DMS79 treated with DMSO at 0.1 percent for 48 hours (cell line): ENCODE measurements at regions not wholly inside any gene's neighbourhood (a gene's known extent, or its start where the extent isn't known, plus 50 kb on each side); places are given as distances from the start of the nearest gene placed in this dataset.

Experiments used
- DNase-seq: peaks from one replicate; lab custom pipeline; 2025; lab: John Stamatoyannopoulos, UW

DNA sequence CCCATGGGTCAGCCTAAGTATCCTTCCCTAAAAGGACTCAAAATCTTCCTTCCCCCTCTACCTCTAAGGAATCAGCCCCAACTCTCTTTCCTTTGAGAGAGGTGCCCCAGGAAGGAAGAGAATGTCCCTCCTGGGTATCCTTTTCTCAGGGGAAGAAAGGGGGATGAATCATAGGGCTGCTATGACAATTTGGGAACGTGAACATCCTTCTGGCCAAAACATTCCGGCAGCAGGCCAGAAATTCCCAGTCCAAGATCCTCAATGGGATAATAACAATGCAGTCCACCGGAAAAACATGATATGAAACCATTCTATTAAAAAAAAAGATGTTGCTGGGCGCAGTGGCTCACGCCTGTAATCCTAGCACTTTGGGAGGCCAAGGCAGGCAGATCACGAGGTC lies 50.8 kb upstream of the CACNA2D3 start:
- DNase-seq, result no peak

DNA sequence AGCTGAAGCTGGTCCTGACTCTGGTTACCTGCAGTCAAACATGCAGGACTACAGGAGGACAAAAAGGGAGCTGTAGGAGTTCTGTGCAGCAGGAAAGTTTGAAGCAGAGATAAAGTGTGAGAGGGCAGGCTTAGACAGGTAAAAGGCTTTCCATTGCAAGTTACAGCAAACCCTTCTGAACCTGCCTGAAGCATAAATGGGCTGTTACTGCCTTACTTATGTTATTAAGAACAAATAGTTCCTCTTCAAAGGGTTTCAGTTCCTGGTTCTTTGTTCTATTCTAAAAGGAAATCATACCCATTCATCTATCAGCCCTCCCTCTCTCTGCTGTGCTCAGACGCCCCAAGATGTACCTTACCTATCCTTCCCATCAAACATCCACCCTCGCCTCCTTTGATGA lies 52.4 kb upstream of the CACNA2D3 start:
- no peak for DNase-seq

DNA sequence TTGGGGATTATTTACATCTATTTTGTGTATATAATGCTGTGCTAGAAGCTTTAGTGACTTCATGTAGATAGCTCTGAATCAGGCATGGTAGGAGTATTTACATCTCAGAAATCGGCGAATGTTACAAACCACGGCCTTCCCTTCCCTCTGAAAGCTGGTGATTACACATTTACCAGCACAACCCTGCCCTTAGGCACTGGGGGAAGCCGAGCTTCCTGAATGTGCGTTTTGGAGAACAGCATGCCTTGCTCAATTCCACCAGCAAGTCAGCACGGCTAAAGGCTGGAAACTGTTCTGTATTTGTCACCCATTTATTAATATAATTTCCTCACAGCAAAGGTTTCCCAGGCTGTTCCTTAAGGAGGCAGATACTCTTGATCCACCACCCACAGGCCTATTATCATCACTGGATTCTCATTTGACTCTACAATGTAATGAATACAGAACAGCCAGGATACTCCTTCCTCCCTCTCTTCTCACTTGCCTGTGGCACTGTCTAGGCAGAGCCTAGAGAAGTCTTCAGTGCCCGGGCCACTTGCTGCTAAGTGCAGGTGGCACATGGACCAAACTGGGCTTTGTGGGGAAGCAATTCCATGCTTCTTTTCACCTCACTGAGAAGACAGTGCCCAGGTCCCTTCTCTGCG lies 55.2 kb upstream of the CACNA2D3 start:
- DNase-seq, result no peak

DNA sequence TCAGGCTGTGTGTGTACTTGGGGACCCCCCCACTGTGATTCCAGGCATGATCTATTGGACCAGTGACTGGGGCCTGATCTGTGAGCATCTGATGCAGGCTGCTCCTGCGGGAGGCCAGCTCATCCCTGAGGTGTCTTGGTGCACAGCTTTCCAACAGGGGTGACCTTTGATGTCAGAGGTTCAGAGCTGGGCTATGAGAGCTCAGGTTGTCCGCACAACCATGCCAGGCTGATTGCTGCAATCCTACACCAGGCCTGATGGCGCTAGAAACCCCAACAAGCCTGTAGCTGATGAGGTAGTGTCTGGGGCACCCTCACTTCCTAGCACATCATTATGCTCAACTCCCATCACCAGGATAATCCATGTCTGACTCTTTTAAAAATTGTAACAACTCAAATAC lies 56.1 kb upstream of the CACNA2D3 start:
- DNase-seq, result no peak

DNA sequence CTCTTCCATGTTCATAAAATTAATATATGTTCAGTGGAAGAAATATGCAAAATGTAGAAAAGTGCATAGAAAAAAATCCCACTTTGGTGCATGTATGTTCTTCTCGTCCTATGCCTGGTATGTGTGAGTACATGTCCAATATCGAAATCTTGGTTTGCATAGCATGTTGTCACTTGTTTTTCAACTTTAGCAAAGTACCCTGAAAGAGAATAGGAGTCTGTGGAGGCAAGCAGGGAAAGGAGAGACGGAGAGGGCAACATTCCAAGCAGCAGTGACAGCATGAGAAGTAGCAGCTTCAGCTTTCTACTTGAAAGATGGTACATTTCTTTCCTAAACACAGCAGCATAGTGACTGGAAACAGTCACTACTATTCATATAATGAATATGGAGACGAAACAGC lies 56.8 kb upstream of the CACNA2D3 start:
- no peak for DNase-seq

DNA sequence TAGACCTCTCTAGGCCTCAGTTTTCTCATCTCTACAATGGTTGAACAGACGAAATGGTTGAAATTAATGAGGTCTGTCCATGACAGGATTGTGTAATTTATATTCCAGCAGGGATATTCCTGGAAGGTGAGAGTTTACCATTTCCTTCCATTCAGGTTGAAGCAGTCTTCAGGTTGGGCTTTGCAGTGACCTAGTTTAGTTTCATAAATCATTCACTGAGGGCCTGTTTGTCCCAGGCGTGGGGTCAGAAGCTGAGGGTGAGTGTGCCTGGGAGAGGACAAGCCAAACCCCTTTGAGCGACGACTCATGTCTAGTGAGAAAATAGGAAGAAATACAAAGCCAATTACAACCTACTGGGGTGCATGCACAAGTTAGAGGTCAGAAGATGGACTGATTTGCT lies 57.2 kb upstream of the CACNA2D3 start:
- no peak for DNase-seq

DNA sequence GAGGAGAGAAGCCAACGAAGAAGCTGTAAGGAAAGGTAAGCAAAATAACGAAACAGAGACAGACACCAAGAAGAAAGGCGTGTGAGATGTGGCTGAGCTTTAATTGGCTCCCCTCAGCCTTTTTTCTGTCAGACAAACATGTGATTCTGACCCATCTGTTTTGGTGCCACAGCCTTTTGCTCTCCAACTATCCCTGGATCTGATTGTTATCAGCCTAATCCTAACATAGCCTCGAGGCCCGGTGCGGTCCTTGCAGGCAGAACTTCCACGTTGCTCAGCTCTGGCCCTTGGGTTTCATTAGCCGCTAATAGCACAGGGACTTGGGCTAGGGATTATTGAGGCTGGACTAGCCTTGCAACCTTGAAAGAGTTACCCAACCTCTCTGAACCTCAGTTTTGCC lies 57.9 kb upstream of the CACNA2D3 start:
- DNase-seq, result no peak

DNA sequence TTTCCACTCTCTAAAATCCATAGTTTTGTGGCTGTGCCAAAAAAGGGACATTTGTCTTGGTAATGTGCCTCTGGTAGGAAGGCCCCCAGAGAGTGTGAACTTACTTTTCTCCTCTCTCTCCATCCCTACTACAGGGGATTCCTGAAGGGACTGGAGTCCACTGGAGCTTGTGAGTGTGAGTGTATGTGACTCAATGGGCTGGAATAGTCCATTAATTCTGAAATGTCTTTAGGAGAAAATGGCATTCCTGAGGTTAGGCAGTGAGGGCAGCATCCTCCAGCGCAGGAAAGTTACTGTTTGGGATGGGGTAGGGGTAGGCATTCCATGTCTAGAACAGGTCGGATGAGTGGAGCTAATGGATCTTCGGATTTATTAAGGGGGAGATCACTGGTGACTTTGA lies 59.8 kb upstream of the CACNA2D3 start:
- DNase-seq, result no peak

DNA sequence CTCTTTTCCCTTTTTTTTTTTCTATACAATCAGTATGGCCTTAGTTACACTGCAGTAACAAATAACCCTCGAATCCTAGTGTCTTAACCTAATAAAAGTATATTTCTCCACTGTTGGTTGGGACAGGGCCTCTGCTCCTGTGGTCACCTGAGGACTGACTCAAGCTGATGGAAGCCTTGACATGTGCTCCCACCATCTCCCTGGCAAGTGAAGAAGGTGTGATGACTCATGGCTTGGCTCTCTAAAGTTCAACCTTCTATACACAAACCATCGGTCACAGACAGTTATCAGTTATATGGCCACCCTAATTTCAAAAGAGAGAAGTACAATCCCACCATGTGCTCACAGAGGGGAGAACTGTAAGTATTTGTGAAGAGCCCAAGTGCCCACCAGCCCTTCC lies 65.8 kb upstream of the CACNA2D3 start:
- no peak for DNase-seq

DNA sequence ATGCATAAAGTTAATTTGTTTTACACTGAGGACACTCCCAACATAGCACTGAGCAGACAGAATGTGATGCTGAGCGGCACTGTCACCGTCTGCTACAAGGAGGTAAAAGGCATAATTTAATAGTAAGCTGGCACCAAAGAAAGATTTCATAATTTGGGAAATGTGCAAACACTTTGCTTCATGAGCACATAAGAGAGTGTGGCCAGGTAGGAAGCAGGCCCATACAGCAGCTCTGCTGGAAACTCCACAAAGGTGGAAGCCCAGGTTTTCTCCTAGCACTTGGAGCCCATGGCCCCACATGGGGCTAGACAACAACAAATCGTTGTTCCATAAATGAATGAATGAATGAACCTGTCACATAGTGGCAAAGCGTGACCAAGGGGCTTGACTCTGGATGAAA lies 68.5 kb upstream of the CACNA2D3 start:
- no peak for DNase-seq

DNA sequence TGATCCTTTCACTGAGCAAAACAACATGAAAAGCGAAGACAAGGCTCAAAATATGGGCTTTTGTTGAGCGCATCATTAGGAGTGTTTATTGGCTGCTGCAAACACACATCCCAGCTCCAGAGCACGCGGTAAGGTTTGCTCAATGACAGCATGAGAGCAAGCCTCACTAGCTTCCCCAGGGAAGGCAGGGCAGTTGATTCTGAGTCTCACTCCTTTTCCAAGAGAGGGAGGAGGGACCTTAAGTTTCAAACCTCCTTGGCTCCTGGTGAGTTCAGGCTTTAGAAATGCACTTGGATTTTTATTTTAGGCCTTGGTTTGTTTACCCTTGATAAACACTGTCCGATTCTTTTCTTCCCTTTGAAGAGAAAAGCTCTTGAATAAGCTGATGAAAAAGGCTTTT lies 69.1 kb upstream of the CACNA2D3 start:
- no peak for DNase-seq

DNA sequence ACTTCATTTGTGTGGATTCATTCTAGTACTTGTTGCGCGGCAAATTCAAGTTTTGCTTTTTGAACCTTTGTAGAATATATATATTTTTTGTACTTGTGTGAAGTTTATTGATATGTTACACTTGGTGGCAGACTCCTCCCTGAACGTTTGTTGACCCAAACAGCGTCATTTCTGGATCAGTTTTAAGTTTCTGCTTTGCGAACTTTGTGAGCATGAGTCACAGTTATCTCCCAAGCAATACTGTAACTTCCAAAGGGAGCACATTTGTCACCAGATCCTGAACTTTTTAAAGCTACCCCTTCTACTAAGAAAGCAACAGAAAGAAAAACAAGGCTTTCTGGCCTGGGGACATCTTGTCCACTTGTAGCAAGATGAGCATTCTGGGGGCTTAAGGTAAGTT lies 74.8 kb upstream of the CACNA2D3 start:
- DNase-seq, result no peak

DNA sequence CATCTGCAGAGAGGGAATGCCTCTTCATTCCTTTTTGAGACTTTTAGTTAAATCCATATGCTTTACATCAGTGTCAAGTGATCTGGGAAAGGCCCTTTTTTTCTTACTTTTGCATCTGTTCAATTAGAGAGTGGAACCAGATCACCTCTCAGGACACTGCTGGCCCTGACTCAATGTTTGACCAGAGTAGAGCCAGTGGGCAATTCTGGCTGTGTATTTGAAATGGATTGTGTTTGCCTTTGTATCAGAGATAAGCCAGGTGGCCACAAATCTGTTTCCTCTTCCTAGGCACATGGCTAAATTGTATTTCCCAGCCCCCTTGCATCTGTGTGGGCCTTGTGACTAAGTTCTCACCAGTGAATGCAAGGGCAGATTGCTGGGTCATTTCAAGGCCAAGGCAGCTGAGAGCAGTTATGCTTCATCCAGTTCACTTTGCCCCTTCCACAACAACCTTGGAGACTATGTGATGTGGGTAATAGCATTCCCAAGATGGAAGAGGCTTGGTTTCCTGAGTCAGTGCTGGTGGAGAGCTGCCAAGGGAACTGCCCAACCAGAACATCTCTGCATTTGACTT lies 75.6 kb upstream of the CACNA2D3 start:
- DNase-seq, result no peak

DNA sequence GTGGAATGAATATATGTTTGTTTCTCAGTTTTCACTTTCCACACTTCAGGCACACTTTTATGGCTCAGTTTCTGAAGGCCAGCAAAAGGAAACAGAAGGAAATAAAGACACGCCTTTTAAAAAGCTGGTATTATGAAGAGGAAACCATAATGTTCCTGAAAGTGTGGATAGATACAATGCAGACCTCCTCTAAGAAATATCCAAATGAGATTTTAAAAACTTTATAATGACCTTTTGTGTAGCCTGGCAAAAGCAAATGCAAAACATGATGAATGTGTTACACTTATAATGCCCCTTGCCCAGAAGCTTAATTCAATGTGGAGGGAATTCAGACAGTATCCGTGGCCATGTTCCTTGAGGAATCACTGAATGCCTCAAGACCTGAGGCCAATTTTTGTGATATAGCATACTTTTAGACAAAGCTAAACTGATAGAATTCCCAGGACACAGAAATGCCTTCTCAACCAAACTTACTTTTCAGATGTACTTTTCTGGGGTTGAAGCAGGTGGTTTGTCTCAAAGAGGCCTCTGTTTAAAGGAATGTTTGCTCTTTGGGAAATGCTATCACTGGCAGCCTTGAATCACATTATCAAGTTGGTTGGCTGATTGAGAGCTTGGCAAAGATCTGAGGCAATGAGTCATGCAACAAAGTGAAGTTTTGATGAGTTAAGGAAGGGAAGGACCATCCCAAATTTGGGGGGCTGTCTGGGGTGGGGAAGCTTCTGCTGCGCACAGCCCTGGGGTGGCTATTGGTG lies 77.1 kb upstream of the CACNA2D3 start:
- DNase-seq, result no peak

DNA sequence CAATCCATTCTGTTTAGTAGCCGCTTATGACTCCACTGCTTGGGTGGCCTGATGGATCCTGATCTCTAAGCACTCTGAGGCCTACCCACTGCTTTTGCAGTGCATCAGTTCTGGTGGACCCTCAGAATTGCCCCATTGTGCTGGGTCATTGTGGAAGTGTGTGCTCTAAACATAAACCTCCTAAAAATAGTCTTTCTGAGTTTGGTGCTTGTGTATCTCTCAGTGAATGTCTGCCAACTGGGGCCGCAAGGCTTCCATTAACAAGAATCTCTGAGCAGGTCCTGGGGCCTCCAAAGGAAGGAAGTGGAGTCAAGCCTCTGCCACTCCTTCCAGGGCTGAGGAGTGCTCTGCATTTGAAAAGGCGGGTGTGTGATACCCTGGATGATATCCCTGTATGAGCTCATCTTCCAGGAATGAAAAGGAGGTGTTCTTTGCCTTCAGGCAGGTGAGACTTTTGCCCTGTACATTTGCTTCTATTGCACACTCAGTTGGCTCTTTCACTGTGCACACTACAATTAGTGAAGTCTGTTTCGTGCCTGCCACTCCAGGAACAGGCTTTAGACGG lies 80.0 kb upstream of the CACNA2D3 start:
- DNase-seq, result no peak

DNA sequence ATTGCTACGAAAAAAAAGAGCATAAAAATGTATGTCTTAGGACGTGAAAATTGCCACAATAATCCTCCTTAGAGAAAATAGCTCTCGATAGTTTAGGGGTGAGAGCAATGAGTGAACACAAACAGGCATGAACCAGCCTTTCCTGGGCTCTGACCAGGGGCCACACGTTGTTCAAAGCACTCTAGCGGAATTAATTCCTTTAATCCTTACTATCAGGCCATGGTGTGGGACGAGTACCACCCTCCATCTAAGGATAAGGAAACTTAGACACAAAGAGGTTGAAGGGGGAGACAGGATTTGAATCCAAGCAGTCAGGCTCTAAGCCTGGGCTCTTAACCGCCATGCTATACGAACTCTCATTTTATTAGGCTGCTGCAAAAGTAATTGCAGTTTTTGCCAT lies 81.9 kb upstream of the CACNA2D3 start:
- no peak for DNase-seq

DNA sequence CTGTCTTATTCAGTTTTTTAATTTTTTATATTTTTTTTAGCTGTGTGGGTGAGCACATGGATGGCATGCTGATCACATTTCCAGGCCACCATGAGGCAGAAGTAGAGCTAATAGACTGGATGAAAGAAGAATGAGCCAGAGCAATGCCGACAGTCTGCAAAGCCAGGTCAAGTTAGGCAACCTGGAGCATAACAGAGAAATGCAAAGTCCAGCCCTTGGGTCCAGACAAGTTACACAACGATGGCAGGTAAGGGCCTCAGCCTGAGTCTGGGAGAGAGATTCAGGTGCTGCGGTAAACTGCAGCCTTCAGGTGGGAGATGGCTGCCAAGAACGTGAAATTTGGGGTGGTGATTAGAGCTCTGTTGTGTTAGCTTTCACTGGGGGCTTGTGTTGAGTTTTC lies 84.0 kb upstream of the CACNA2D3 start:
- DNase-seq, result no peak

DNA sequence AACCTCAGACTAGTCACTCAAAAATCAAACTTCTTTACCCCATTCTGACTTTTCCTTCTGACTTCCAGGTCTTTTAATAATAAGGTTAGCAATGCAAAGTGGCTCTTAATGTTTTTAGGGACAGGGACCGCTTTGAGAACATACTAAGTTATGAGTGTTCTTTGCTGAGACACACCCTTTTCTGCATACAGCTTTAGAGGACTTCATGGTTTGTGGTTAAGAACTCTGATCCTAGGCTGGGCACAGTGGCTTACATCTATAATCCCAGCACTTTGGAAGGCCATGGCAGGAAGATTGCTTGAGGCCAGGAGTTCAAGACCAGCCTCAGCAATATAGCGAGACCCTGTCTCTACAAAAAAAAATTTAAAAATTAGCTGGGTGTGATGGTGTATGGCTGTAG lies 85.8 kb upstream of the CACNA2D3 start:
- DNase-seq, result no peak

DNA sequence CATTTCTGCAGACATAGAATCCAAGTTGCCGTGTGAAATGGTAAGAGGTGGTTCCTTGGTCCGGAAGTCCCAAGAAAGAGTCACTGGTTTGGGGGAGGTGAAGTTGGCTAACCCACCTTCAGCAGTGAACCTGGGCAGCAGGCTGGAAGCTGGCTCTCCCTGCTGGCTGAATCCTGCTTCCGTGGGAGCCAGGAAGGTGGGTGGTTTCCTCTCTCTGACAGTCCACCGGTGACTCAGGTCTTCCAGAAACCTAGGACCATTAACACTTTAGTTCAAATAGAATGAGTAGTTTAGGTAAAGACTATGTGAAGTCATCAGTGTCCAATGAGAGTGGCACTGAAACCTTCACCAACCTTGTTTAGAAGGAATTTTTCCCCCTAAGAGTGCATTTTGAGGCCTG lies 87.4 kb upstream of the CACNA2D3 start:
- no peak for DNase-seq

DNA sequence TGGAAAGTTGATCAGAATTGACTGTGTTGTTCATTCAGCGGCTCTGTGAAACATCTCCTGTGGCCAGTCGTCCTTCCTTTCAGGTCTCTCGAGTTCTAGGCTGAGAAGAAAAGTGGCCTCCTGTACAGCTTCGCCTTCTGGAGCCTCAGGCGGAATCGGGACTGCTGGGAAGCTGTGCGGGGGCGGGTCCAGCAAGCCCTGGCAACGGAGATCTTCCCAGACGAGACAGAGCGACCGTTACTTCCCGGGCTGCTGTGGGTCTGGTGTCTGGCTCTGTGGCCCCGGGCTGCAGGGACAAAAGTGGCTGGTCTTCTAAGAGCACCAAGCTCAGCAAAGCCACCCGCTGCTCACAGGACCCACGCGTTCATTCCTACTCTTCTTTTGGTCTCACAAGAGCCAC lies 88.6 kb upstream of the CACNA2D3 start:
- no peak for DNase-seq

DNA sequence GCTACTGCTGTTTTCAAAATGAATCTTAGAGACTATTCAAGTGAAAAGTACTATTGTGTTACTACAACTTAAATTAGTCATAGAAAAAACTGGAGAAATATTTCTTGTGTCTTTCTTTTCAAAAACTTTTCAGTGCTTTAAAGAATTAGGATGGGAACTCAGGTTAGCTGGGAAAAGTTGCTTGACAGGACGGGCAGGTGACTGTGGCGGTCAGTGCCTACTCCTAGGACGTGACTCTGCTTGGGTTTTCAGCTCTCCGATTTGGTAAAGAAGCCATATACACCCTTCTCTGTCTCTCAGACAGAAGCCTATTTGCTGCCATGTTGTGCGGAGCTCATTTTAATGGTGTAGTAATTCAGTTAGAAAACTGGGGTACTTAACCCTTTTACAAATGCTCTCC lies 89.8 kb upstream of the CACNA2D3 start:
- DNase-seq, result no peak

DNA sequence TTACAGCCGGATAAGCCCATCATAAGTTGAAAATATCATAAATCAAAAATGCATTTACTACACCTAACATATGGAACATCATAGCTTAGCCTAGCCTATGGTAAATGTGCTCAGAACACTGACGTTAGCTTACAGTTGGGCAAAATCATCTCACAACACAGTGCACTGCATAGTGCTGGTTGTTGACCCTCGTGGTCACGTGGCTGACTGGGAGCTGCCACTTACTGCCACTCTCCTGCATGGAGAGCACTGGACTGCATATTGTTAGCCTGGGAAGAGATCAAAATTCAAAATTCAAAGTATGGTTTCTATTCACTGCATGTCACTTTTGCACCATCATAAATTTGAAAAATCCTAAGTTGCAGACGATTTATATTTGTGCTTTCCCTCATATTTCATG lies 94.0 kb upstream of the CACNA2D3 start:
- no peak for DNase-seq

DNA sequence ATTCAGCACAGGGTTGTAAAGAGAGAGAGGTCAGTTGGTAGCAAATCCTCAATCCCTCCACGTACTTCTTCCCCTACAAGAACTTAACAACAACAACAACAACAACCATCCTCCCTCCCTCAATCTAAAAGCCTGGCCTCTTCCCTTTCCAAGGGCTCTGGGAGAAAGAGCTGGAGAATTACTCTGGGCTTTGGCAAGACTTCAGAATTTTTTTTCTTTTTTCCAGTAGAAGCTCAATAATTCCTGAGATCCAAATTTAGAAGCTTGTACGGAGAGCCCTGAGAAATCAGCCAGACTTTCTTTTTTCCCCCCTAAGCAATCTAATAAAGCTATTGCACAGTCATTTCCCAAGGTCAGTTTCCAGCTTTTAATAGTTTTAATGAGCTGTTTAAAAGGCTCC lies 95.8 kb upstream of the CACNA2D3 start:
- no peak for DNase-seq
